ENCODE measurements at regions not wholly inside any gene's neighbourhood (a gene's known extent, or its start where the extent isn't known, plus 50 kb on each side); places are given as distances from the start of the nearest gene placed in this dataset.
"Not testable (repeated sequence)": the region's sequence is repeated elsewhere in the genome, so short reads cannot be mapped to it uniquely, and the experiment has no call there.

GRCh38 chrX:77127571-77127970 lies 319.6 kb upstream of the FGF16 start:
- not testable (repeated sequence) for DNase-seq (ENCODE audit: low read depth in 1 of 2, low spot score in 1 of 2)

GRCh38 chrX:77143907-77144306 lies 303.3 kb upstream of the FGF16 start:
- DNase-seq (ENCODE audit: low read depth in 1 of 2, low spot score in 1 of 2) = no peak

- DNase-seq (ENCODE audit: low read depth in 1 of 2, low spot score in 1 of 2) = no peak
These were observed 286.9 kb upstream of the FGF16 start for GRCh38 chrX:77160301-77160700.

GRCh38 chrX:77162777-77163176 lies 284.4 kb upstream of the FGF16 start:
- no peak for DNase-seq (ENCODE audit: low read depth in 1 of 2, low spot score in 1 of 2)

- DNase-seq (ENCODE audit: low read depth in 1 of 2, low spot score in 1 of 2) = no peak
These were observed 279.2 kb upstream of the FGF16 start for GRCh38 chrX:77167993-77168392.

- DNase-seq (ENCODE audit: low read depth in 1 of 2, low spot score in 1 of 2) = no peak
These were observed 272.3 kb upstream of the FGF16 start for GRCh38 chrX:77174680-77175519.

- no peak for DNase-seq (ENCODE audit: low read depth in 1 of 2, low spot score in 1 of 2)
These were observed 246.5 kb upstream of the FGF16 start for GRCh38 chrX:77200663-77201062.

- no peak for DNase-seq (ENCODE audit: low read depth in 1 of 2, low spot score in 1 of 2)
These were observed 224.1 kb upstream of the FGF16 start for GRCh38 chrX:77223046-77223445.

- DNase-seq (ENCODE audit: low read depth in 1 of 2, low spot score in 1 of 2) = no peak
These were observed 182.7 kb upstream of the FGF16 start for GRCh38 chrX:77264490-77264889.

- DNase-seq (ENCODE audit: low read depth in 1 of 2, low spot score in 1 of 2) = no peak
These were observed 171.8 kb upstream of the FGF16 start for GRCh38 chrX:77275392-77275791.

DNA sequence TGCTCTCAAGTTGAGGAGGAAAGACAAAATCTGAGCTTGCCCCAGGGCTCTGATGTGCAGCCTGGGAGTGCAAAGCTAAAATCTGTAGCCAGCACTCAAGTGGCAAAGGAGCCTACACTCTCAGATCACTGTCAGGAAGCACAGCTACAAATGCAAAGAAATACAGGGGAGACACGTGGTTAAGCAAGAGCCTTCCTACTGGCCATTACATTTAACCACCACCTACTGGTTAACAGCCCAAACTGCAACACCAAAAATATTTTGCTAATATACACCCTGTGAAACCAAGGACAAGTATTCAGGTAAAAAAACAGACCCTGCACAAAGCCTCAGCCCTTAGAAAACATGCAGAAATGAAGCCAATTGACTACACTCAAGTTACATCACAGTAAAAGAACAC lies 170.4 kb upstream of the FGF16 start:
- DNase-seq (ENCODE audit: low read depth in 1 of 2, low spot score in 1 of 2) = no peak

DNA sequence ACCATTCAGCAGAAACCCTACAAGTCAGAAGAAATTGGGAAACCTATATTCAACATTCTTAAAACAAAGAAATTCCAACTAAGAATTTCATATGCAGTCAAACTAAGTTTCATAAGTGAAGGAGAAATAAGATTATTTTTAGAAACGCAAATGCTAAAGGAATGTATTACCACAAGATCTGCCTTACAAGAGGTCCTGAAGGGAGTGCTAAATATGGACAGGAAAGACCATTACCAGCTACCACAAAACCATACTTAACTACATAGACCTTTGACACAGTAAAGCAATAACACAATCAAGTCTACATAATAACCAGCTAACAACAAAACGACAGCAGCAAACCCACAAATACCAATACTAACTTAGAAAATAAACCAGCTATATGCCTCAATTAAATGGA lies 169.3 kb upstream of the FGF16 start:
- no peak for DNase-seq (ENCODE audit: low read depth in 1 of 2, low spot score in 1 of 2)

- DNase-seq (ENCODE audit: low read depth in 1 of 2, low spot score in 1 of 2) = not testable (repeated sequence)
These were observed 167.8 kb upstream of the FGF16 start for GRCh38 chrX:77279373-77279772.

DNA sequence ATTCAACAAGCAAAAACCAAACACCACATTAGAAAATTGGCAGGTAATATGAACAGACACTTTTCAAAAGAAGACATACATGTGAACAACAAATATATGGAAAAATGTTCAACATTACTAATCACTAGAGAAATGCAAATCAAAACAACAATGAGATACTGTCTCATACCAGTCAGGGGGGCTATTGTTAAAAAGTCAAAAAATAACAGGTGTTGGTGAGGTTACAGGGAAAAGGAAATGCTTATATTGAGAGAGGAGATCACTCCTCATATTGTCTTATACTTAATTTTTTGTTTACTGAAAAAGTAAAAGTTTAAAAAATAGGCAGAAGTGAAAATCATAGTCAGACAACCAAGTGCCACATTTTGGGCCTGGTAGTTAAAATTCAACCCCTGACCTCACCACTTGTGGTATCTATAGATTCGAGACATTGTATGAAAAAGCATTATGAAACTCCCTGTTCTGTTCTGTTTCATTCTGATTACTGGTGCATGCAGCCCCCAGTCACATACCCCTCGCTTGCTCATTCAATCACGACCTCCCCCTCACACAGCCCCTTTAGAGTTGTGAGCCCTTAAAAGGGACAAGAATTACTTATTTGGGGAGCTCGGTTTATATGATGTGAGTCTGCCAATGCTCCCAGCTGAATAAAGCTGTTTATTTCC lies 153.7 kb upstream of the FGF16 start:
- DNase-seq (ENCODE audit: low read depth in 1 of 2, low spot score in 1 of 2) = no peak

- no peak for DNase-seq (ENCODE audit: low read depth in 1 of 2, low spot score in 1 of 2)
These were observed 148.9 kb upstream of the FGF16 start for GRCh38 chrX:77298296-77298695.

DNA sequence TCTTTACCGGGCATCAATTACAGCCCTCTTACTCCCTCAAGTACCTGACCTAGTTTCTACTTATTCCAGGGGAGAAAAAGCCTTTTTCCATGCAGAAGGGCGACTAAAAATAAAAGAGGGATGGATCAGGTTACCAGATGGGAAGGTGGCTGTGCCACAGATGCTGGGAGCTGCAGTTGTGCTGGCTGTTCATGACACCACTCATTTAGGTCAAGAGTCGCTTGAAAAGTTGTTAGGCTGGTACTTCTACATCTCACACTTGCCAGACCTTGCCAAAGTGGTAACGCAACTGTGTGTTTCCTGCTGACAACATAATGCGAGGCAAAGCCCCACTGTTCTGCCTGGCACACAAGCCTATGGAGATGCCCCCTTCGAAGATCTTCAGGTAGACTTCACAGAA lies 148.4 kb upstream of the FGF16 start:
- DNase-seq (ENCODE audit: low read depth in 1 of 2, low spot score in 1 of 2) = no peak

- DNase-seq (ENCODE audit: low read depth in 1 of 2, low spot score in 1 of 2) = no peak
These were observed 147.6 kb upstream of the FGF16 start for GRCh38 chrX:77299549-77299948.

GRCh38 chrX:77342004-77342403 lies 105.2 kb upstream of the FGF16 start:
- DNase-seq (ENCODE audit: low read depth in 1 of 2, low spot score in 1 of 2) = no peak

DNA sequence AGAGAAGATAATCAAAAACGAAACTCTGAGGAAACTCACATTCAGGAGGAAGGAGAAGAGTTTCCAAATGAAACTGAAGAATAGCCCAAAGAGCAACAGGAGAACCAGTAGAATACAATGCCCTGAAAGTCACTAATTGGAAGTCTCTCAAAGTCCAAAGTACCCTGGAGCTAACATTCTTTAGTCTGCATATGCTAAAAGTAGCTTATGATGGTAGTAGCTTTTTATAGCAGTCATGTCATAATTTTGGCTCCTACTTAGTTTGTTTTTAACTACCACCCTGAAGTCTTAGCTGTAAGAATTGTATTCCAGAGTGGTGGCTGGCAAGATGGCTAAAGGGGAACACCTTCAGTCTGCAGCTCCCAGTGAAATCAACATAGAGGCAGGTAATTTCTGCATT lies 100.3 kb upstream of the FGF16 start:
- DNase-seq (ENCODE audit: low read depth in 1 of 2, low spot score in 1 of 2) = no peak

GRCh38 chrX:77347572-77347971 lies 99.6 kb upstream of the FGF16 start:
- no peak for DNase-seq (ENCODE audit: low read depth in 1 of 2, low spot score in 1 of 2)

DNA sequence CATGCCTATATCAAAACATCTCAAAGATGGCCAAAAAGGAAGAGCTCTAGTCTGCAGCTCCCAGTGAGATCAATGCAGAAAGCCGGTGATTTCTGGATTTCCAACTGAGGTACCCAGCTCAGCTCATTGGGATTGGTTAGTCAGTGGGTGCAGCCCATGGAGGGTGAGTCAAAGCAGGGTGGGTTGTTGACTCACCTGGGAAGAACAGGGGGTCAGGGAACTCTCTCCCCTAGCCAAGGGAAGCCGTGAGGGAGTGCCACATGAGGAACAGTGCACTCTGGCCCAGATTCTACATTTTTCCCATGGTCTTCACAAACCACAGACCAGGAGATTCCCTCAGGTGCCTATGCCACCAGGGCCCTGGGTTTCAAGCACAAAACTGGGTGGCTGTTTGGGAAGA lies 57.3 kb upstream of the FGF16 start:
- DNase-seq (ENCODE audit: low read depth in 1 of 2, low spot score in 1 of 2) = no peak

DNA sequence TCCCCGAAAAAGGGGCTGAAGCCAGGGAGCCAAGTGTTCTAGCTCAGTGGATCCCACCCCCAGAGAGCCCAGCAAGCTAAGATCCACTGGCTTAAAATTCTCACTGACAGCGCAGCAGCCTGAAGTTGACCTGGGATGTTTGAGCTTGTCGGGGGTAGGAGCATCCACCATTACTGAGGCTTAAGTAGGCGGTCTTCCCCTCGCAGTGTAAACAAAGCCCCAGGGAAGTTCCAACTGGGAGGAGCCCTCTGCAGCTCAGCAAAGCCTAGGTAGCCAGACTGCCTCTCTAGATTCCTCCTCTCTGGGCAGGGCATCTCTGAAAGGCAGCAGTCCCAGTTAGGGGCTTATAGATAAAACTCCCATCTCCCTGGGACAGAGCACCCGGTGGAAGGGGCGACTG lies 56.8 kb upstream of the FGF16 start:
- DNase-seq (ENCODE audit: low read depth in 1 of 2, low spot score in 1 of 2) = not testable (repeated sequence)

GRCh38 chrX:77396781-77397180 lies 50.4 kb upstream of the FGF16 start:
- DNase-seq (ENCODE audit: low read depth in 1 of 2, low spot score in 1 of 2) = no peak

Measured in activated CD4-positive, alpha-beta T cell treated with anti-CD3 and anti-CD28 coated beads, Interleukin-2, amount 50 U/mL, for 24 hours (primary cell).